ENCODE measurements at regions not wholly inside any gene's neighbourhood (a gene's known extent, or its start where the extent isn't known, plus 50 kb on each side); places are given as distances from the start of the nearest gene placed in this dataset.

DNA sequence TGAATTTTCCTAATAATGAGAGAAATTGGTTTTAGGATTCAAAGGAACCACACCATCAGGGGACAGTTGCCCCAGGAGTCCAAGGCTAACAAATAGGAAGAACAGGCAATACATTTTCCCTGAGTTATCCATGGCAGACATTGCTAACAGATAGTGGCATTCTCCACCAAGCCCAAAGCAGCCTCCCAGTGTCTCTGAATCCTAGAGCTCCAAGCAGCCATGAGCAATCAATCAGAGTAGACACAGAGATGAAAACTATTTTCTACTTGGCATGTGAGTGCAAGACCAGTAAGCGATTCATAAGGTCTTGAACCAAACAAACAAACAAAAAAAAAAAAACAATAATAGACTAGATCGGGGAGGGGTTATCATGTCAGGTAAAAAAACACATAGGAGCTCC lies 515.7 kb downstream of the MED13L start:
- Histone ChIP-seq H3K27ac (ENCODE audit: low read depth, low read length) (no peak overlapping the region), H4K91ac (replicated peaks; ENCODE audit: insufficient read length, low read length) (no peak overlapping the region), H4K20me1 (replicated peaks in 1 of 2; ENCODE audit: control insufficient read depth in 1 of 2, insufficient read depth in 2 of 2, low read length in 2 of 2) (no peaks in the 10 kb centered on the region), H3K18ac (ENCODE audit: extremely low read depth, low read length) (no peak overlapping the region), H3K36me3 (ENCODE audit: control insufficient read depth in 2 of 4, insufficient read depth in 4 of 4, low read length in 3 of 4) (no peaks in the 10 kb centered on the region), H2AK5ac (ENCODE audit: low read depth, low read length) (no peak overlapping the region), H3K9ac (replicated peaks in 1 of 4; ENCODE audit: extremely low read depth in 1 of 4, low read depth in 3 of 4, low read length in 3 of 4) (no peak overlapping the region), H3K79me2 (ENCODE audit: control insufficient read depth in 1 of 2, insufficient read depth in 2 of 2, low read length in 2 of 2) (no peaks in the 10 kb centered on the region), H3K4ac (replicated peaks; ENCODE audit: insufficient read length, low read depth, low read length) (no peak overlapping the region), H3K4me1 (replicated peaks in 1 of 4; ENCODE audit: control insufficient read depth in 3 of 4, insufficient read depth in 4 of 4, low read length in 3 of 4) (peaks cover 0 to 5% (median 0%) of the 10 kb centered on the region in 4 experiments; a peak in 1 of 7 replicates), H3K23ac (ENCODE audit: insufficient read length) (no peak overlapping the region), H2AFZ (ENCODE audit: low read length) (no peak overlapping the region), H3K23me2 (ENCODE audit: low read depth, low read length) (no peaks in the 10 kb centered on the region; the same call in 1 of the 2 replicates), H4K5ac (ENCODE audit: insufficient read length, low read depth, low read length) (no peak overlapping the region), H3K56ac (replicated peaks; ENCODE audit: insufficient read length, low read depth, low read length) (no peak overlapping the region), H2BK5ac (ENCODE audit: low read depth, low read length) (no peak overlapping the region), H3K79me1 (ENCODE audit: low read depth, low read length) (no peaks in the 10 kb centered on the region), H3K4me3 (ENCODE audit: extremely low read depth in 1 of 4, insufficient read depth in 2 of 4, low read depth in 3 of 4, low read length in 4 of 4) (no peak overlapping the region), H2BK20ac (ENCODE audit: low read length) (no peak overlapping the region), H2BK15ac (ENCODE audit: low read length) (no peak overlapping the region), H2BK120ac (replicated peaks; ENCODE audit: low read depth, low read length) (no peak overlapping the region), H3K14ac (ENCODE audit: insufficient read length) (no peak overlapping the region), H3K9me3 (ENCODE audit: insufficient read depth in 2 of 2, low read depth in 1 of 2, low read length in 1 of 2) (no peaks in the 10 kb centered on the region), H2BK12ac (ENCODE audit: low read depth, low read length) (no peak overlapping the region), H3K4me2 (ENCODE audit: insufficient read depth in 1 of 2, low read depth in 2 of 2, low read length in 2 of 2) (no peak overlapping the region), H3K27me3 (replicated peaks in 1 of 4; ENCODE audit: control insufficient read depth in 3 of 4, extremely low read depth in 1 of 4, insufficient read depth in 3 of 4, low read length in 3 of 4) (no peaks in the 10 kb centered on the region), H4K8ac (ENCODE audit: extremely low read depth, insufficient read depth, low read length) (no peak overlapping the region)
- 88% methylated on average over 2 of the region's 2 CpGs; no CpG with 5 or more reads in 1 of the 2 experiments for WGBS, 2 experiments (ENCODE audit: extremely low coverage in 1 of 2, insufficient coverage in 1 of 2, insufficient read length in 1 of 2, insufficient replicate concordance in 2 of 2, low coverage in 1 of 2, low lambda C conversion rate in 2 of 2, missing lambda C conversion rate in 1 of 2)
- ChIA-PET POLR2A (ENCODE audit: partially characterized antibody) (interaction anchor here (0.6 kb wide), 1 partner anchor 1245 kb away, joined by 3 read pairs; no protein-coding TSS in a partner anchor), CTCF (ENCODE audit: partially characterized antibody) (interaction anchor here (0.7 to 1.5 kb wide), 3 partner anchors 9 to 1132 kb away, joined by 3 to 4 read pairs (median 3); no protein-coding TSS in a partner anchor)
- DNase-seq (ENCODE audit: low read depth in 1 of 2, low spot score in 2 of 2) = no peak
- no peak for FAIRE-seq
- TF ChIP-seq CEBPB (IDR thresholded peaks at IDR 0.05; ENCODE audit: low read depth, low read length) = no peak
- TF ChIP-seq SP2 (IDR thresholded peaks at IDR 0.05; ENCODE audit: low read length) = no peak
- no peak for TF ChIP-seq TBP (IDR thresholded peaks at IDR 0.05; ENCODE audit: low read depth, low read length)
- TF ChIP-seq ASH2L (IDR thresholded peaks at IDR 0.05; ENCODE audit: low read length) = no peak
- TF ChIP-seq KDM5A (IDR thresholded peaks at IDR 0.05; ENCODE audit: low read length) = no peak
- no peak for TF ChIP-seq SRF (IDR thresholded peaks at IDR 0.05; ENCODE audit: low read depth, low read length)
- no peak for TF ChIP-seq KDM1A (IDR thresholded peaks at IDR 0.05; ENCODE audit: borderline replicate concordance, low read length)
- TF ChIP-seq TEAD4 (IDR thresholded peaks at IDR 0.05; ENCODE audit: low read depth, low read length) = no peak

Measured in H1 (cell line).